GM12875 (cell line): ENCODE measurements at regions not wholly inside any gene's neighbourhood (a gene's known extent, or its start where the extent isn't known, plus 50 kb on each side); places are given as distances from the start of the nearest gene placed in this dataset.

ENCODE experiments used
- H3K4me3 ChIP-seq: one replicate; pipeline ENCODE4 v1.5.1; 2011; ENCODE audit warnings: low read depth, low read length, control low read depth
- TF ChIP-seq, protein P1 (sequence below): IDR thresholded peaks from 2 replicates; pipeline ENCODE4 v1.5.1; 2011; ENCODE audit warnings: low read depth, mild to moderate bottlenecking, control low read depth, inconsistent platforms, low read length, moderate library complexity, borderline replicate concordance; ENCODE audit not compliant: insufficient read depth

DNA sequence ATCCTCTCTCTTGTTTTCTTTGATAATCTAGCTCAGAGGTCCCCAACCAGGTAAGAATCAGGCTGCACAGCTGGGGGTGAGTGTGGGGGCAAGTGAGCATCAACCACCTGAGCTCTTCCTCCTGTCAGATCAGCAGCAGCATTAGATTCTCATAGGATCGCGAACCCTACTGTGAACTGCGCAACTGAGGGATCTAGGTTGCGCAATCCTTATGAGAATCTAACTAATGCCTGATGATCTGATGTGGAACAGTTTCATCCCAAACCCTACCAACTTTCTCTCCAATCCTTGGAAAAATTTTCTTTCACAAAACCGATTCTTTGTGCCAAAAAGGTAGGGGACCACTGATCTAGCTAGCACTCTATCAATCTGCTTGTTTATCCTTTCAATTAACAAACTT is 678.3 kb downstream of the CBLN2 start:
- TF ChIP-seq, protein P1, sequence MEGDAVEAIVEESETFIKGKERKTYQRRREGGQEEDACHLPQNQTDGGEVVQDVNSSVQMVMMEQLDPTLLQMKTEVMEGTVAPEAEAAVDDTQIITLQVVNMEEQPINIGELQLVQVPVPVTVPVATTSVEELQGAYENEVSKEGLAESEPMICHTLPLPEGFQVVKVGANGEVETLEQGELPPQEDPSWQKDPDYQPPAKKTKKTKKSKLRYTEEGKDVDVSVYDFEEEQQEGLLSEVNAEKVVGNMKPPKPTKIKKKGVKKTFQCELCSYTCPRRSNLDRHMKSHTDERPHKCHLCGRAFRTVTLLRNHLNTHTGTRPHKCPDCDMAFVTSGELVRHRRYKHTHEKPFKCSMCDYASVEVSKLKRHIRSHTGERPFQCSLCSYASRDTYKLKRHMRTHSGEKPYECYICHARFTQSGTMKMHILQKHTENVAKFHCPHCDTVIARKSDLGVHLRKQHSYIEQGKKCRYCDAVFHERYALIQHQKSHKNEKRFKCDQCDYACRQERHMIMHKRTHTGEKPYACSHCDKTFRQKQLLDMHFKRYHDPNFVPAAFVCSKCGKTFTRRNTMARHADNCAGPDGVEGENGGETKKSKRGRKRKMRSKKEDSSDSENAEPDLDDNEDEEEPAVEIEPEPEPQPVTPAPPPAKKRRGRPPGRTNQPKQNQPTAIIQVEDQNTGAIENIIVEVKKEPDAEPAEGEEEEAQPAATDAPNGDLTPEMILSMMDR, result no peak

DNA sequence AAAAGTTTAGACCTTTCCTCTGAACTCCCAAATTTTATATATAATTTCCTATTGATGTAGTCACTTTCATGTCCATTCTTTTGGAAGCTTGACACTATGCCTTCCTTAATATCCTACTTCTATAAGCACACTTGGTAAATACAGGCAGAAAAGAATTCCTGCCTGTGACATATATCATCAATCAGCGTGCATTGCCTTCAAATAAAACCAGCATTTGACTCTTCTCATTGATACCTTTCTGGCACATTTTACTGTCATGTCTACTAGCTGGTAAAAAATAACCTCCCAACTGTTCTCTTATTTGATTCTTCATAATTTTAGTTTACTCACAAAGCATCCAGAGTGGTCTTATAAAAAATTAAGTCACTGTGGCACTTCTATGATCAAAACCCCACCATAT is 693.5 kb downstream of the CBLN2 start:
- TF ChIP-seq, protein P1, result no peak

More for the DNA sequence above, 678.3 kb downstream of the CBLN2 start:
- H3K4me3 ChIP-seq, result no peak overlapping the region

DNA sequence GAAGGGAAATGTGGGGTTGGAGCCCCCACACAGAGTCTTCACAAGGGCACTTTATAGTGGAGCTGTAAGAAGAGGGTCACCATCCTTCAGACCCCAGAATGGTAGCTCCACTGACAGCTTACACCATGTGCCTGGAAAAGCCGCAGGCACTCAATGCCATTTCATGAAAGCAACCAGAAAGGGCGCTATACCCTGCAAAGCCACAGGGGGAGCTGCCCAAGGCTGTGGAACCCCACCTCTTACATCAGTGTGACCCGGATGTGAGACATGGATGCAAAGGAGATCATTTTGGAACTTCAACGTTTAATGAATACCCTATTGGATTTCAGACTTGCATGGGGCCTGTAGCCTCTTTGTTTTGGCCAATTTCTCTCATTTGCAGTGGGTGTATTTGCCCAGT is 694.7 kb downstream of the CBLN2 start:
- TF ChIP-seq, protein P1, result no peak
- H3K4me3 ChIP-seq, result no peak overlapping the region

More for the DNA sequence above, 693.5 kb downstream of the CBLN2 start:
- no peak overlapping the region for H3K4me3 ChIP-seq

- H3K4me3 ChIP-seq, result no peak overlapping the region
- TF ChIP-seq, protein P1, result no peak
These were observed 697.4 kb downstream of the CBLN2 start for GRCh38 chr18:71846716-71847115.

DNA sequence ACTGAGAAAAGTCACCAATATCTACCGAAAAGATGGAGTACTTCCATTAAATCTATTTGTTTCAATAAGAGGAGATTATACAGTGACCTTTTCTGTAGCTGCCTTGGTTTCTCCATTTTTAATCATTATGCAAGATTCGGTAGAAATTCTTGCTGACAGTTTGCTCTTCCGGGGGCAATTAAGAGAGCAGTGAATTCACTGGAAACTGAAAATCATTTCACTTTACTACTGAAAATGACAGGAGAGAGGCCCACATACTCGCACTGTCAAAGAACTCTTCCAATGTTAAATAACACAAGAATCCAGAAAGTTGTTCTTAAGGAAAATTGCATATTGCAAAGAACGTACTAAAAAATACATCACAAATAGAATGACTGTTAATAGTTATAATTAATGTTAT is 699.3 kb downstream of the CBLN2 start:
- TF ChIP-seq, protein P1, result no peak
- no peak overlapping the region for H3K4me3 ChIP-seq

DNA sequence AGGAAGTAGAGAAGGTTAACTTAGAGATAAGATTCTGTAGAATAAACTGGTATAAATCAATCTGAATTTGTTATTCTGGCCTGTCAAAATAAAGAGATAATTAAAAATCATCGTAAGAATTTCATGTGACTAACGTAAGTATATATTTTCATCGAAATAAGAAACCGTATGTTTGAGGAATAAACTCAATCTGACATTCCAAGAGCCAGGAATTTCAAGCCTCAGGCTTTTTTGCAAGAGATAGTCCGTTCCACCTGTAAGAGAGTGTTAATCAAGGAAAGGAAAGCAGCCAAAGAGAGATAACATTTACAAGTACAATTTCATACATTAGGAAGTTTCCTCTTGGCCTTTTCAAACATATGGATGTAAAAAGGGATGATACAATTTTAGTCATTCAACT is 701.5 kb downstream of the CBLN2 start:
- no peak overlapping the region for H3K4me3 ChIP-seq
- TF ChIP-seq, protein P1, result no peak

DNA sequence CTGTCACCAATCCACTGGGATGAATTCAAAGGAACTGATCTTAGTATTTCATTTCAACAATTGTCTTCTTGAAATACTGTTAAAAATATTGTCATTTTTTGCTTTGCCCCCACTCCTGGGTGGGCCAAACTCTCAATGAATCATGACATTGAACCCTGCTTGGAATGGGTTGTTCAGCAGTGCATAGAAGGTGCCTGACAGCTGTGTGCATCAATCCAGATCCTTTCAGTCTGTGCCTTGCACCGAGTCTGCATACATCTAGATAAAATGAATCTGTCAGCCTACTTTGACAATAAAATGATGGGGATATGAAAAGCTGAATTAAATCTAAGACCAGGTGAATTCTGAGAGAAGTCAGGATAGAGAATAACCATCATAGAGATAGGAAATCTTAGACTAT is 706.6 kb downstream of the CBLN2 start:
- TF ChIP-seq, protein P1, result no peak
- H3K4me3 ChIP-seq, result no peak overlapping the region
